ENCODE measurements at regions not wholly inside any gene's neighbourhood (a gene's known extent, or its start where the extent isn't known, plus 50 kb on each side); places are given as distances from the start of the nearest gene placed in this dataset.
"Not testable (repeated sequence)": the region's sequence is repeated elsewhere in the genome, so short reads cannot be mapped to it uniquely, and the experiment has no call there.

DNA sequence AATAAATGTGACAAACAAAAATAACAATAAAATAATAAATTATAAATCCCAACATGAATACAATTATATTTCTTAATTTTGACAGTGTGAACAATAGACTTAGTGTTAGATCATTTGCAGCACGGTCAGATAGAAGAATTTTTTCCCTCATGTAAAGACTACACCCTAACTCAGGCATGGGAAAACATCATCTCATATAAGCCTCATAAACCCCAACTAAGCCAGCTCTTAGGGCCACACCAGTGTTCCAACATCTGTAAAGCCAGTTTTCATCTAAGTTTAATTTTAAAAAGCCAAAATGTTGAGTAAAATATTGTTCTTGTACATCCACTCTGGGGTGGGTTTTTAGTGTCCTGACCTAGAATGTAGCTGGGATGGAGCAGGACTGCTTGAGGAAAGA lies 167.4 kb downstream of the QRSL1 start:
- no peak for DNase-seq

DNA sequence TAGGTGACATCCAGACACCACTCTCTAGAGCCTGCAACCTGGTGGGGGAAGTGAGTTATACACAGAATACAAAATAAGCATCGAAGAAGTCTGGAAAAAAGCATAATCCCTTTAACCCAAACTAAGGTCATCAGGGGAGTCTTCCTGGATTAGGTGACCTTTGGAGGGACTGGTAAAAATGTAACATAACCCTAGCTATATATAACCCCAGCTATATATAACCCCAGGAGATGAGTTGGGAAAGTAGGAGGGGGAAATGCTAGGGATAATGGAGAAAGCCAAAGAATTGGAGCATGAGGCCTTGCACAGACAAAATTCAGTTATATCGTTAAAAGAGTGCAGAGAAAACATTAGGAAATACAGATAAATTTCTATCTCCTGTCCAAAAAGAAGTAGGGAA lies 164.8 kb downstream of the QRSL1 start:
- no peak for DNase-seq

DNA sequence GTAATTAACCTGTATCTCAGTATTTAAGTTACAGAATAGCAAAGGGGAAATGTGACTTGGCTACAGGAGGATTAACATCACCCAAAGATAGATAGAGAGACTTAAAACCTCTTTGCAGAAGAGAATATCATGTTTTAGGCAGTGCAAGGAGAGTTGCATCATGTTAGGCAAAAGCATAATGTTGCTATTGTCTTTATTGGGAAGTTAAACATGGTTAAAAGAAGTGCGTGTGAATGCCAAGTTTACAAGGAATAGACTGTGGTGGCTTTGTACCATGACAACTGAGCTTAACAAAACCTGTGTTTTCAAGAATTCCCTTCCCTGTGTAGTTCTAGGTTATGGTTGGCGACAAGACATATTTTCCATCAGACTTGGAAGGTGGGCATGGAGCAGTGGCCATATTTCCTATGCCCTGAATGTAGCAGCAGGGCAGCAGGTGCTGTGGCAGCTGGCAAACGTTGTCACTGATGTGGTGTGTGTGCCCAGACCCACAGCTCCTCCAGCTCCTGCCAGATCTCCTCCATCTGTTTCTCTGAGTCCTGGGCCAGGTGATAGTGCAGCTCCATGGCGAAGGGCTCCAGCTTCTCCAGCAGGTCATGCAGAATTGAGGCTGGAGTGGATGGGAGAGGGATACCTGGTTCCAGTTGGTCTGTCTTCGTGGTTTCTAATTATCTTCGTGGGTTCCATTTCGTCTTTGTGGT lies 163.3 kb downstream of the QRSL1 start:
- DNase-seq = no peak

DNA sequence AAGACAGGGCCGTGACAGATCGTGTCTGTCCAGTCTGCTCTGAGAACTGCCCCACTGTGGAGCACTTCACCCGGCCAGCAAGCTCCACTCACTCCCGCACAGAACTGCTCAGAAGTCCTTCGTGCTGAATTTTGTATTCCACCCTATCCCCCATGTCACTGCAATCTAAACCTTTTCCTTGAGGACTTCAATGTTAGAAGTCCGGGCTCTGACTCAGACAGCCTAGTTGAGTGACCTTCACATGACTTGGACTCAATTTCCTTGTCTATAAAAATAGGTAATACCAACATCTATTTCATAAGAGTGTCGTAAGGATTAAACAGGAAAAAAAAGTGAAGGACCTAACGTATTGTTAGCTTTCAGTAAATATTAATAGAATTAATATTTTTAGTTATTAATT lies 161.6 kb downstream of the QRSL1 start:
- DNase-seq = no peak

DNA sequence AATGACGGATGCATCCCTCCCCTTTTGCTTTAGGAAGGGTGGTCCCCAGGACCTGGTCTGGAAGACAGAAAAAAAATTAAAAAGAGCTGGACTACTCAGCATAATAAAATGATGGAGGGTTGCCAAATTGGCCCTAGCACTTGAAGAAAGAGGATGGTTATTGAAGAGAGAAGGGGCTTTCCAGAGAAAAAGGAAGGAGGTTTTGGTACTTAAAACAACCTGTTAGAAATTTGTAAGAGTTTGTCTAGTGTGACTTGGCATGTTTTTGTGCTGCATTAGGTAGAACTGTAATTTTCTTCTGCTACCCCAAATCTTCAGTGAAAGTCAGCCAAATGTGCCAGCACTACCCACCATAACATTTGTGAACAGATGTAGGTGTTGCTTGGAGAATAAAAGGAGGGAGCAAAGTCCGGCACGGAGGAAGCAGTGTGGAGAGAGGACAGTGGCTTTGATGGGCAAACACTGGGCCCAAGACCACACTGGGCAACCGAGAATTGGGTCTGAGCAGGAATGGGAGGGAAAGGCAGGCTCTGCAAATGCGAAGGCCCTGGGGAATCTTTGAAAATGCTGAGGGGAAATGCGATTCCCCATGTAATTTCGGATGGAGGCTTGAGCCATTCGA lies 160.9 kb downstream of the QRSL1 start:
- no peak for DNase-seq

DNA sequence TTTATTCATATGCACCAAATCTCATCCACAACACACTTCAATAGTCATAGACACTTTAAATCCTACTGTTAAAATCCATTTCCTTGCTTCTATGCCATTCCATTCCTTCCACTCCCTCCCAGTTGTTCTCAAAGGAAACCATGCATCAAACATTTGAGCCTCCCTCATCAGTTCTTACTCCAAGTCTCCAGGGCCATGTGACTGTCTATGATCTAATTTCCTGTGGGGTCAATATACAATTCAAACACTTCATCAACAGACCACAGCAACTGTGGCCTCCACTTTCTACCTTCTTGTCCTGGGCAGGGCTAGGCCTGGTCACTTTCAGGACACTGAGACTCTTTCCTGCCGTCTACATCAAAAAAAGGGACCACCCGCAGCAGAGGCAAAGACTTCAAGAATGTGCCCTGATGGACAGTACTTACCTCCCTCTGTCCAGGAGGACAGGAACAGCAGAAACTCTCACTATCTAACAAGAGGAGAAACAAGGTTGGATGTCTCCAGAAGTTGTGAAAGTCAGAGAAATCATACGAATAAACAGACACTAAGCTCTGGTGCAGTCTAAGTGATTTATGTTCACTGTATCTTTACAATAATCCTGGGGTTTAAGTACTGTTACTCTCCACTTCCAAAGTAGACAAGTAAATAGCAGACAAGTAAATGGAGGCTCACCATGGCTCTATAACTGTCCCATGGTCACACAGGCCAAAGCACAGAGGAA lies 160.2 kb downstream of the QRSL1 start:
- no peak for DNase-seq

DNA sequence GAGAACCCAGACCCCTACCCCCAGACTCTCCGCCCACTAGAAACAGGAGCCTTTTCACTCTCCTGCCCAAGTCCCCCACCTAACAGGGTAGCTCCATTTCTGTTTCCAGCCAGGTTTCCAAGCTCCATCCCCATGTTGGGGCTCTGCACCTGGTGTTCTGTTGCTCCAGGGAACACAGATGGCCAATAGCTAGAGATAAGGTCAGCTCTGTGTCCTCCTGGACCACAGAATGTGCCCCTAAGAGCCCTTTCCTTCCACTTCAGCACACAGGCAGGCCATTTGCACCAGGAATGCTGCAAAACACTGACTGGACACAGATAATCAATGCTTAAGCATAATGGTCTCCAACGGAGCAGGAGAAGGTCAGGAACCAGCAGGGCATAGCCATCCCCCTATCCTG lies 159.4 kb downstream of the QRSL1 start:
- DNase-seq = no peak

DNA sequence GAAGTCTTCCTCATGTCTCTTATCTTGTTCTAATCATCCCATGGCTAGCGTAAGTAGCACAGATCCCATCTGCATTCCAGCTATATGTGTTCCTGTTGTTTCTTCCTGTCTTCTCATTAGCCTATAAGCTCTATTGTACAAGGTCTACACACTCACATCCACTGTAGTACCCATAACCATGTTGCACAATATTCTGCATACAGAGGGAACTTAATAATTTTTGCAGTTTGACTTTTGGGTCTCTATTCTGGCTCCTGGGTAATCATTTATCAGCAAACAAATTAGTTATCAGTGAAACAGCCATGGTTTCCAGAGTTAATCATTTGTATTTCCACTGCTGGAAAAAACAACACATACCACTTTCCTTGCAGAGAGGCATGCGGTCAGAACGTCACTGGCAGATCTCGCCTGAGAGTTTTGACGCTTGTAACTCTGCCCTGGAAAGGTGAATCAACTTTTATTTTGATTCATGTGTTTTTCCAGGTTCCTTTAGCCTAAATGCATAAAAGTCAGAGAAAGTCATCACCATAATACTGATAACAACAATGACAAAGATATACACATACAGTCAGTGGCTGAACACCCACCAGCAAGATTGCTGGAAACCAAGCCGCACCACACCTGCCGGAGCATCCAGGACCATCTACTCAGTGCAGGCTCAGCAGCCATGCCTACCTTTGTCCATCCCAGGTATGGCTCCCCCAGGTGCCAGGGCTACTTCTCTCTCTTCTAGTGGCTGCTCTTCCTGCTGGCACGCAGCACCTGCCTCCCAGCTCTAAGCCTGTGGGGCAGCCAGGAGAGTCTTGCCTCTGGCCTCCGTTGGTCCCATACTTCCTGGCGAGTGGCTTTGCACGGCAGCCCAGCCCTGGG lies 158.2 kb downstream of the QRSL1 start:
- DNase-seq = no peak

DNA sequence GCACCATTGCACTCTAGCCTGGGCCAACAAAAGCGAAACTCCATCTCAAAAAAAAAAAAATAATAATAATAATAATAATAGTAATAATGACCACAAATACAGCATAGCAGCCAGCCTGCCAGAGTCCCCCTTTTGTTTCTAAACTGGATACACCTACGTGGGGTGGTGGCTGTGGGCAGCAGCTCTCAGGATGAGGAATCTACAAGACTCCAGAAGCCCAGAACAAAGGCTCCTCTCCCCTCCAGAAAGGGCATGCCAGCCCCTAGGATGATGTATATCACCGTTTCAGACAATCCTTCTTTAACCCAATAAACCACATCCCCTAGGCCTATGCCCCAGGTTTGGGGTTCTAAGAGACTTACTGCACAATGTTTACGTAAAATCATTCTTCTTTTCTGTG lies 155.9 kb downstream of the QRSL1 start:
- DNase-seq = no peak

DNA sequence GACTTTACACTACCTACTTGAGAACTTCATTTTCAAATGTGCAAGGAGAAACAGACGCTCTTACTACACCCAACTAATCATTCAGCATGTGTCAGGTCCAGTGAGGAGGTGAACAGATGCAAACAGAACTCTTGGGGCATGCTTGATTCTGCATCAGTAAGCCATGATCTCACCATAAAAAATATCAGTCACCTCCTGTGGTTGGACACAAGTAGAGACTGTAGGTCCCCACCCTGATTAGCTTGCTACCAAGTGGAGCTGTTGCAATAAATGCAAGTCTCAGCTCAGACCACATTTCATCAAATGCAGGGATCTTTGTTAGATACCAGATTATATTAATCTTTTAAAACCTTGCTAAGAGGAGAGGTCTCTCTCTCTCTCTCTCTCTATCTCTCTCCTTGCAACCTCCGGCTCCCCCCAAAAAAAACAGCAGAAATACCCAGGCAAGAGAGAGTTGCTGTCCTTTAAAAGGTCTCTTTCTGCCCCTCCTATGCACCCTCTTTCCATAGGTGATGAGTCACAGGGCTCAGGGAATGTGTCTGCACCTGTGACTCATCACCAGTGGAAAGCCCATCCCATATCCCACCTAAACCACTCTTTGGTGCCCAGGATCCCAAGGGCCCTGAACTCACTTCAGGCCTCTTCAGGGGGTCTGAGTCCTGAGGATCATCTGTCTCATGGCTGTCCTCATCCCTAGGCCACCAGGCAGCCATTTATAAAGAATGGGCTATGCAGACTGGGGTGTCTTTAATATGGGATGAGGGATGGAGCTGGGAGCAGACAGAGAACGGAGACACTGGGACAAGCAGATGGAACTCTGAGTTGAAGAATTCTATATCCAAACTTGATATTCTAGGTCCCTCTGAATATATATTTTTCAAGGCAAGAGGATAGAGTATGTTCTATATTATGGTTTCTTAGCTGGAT lies 154.5 kb downstream of the QRSL1 start:
- no peak for DNase-seq

DNA sequence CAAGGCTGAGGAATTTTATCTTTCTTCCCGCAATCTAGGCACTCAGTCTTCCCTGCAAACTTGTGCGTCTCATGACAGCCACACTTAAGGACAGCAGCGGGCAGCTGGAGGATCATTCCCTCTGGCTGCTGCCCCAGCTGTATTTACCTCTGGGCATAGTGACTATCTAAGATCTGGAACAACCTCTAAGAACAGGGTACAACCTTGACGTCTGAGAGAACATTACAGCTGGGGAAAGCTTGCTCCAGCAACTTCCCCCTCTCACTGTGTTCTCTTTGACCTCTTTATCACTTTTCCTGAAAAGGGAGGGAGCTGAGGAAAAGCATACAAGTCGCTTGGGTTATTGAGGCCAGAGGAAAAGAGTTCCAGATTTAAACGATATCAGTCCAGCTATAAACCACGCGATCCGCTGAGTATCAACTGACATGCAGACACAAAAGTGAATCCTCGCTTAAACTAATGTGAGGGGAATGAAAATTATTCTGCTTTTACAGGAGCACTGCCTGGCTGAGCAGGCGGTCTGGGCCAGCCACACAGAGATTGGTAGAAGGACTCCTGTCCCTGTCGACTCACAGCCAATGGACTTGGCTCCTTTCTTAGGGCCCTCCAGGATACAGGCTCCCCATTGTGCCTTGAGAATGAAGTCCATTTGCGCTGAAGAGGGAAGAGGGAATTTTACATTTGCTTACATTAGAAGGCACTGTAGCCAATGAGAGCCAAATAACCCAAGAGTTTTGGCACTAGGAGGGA lies 153.3 kb downstream of the QRSL1 start:
- no peak for DNase-seq

DNA sequence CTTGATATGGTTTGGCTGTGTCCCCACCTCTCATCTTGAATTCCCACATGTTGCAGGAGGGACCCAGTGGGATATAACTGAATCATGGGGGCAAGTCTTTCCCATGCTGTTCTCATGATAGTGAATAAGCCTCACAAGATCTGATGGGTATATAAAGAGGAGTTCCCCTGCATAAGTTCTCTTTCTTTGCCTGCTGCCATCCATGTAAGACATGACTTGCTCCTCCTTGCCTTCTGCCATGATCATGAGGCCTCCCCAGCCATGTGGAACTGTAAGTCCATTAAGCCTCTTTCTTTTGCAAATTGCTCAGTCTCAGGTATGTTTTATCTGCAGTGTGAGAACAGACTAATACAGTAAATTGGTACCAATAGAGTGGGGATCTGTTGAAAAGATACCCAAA lies 150.2 kb downstream of the QRSL1 start:
- DNase-seq = not testable (repeated sequence)

DNA sequence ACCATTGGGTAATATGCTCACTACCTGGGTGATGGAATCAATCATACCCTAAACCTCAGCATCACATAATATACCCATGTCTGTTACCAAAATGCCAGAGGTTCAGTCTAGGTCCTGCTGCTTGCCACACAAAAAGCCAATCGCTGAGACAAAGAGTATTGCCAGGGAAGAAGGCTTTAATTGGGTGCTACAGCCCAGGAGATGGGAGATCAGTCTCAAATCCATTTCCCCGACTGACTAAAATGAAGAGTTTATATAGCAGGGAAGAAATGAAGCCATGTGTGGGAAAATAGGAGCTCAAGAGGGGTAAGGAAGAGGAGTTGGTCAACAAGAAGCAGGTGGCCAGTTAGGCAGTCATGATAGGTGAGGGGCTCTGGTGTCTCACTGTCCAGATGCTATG lies 149.6 kb downstream of the QRSL1 start:
- no peak for DNase-seq

DNA sequence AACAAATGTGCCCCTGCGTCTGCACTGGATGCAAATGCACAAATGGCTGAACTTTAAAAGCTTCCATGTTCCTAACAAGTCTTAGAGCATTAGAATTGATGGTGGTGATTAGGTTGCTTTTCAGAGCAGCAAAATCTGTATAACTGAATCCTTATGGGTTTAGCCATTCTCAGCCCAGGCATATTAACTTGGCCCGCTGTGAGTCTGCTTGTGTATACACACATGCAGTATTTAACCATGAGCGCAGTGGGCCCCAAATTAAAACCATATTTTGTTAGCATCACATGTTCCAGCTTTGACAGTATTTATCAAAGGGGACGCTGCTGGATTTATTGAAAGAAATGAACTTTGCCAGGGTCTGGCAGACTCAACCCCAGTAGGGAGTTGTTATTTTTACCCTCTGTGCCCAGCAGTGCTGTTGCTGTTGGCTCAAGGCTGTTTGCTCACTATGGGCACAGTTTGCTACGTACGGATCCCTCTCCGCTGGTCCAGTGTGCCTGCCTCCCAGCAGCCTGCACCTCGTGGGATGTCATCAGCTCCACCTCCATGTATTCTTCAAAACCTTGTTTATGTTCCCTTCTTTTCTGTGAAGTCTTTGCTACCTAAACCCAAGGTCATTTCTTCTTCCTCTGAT lies 144.7 kb downstream of the QRSL1 start:
- DNase-seq = peak; percentile 60

DNA sequence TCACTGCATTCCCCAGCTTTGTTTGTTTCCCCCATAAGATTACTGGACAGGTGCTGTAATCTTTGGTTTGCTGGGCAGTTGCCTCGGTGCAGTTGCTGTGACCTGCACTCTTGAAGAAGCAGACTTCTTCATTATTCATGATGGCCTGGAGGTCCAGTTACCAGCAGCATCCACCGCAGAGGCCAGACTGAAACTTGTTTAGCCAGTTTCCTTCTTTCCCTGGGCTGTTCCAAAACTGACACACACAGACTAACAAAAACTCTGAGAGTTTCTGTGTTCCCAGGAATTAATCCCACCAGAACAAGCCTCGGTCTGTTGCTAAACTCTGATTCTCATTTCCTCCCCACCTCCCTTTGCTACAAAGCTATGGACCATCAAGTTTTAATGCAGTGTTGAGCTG lies 144.1 kb downstream of the QRSL1 start:
- DNase-seq = no peak

DNA sequence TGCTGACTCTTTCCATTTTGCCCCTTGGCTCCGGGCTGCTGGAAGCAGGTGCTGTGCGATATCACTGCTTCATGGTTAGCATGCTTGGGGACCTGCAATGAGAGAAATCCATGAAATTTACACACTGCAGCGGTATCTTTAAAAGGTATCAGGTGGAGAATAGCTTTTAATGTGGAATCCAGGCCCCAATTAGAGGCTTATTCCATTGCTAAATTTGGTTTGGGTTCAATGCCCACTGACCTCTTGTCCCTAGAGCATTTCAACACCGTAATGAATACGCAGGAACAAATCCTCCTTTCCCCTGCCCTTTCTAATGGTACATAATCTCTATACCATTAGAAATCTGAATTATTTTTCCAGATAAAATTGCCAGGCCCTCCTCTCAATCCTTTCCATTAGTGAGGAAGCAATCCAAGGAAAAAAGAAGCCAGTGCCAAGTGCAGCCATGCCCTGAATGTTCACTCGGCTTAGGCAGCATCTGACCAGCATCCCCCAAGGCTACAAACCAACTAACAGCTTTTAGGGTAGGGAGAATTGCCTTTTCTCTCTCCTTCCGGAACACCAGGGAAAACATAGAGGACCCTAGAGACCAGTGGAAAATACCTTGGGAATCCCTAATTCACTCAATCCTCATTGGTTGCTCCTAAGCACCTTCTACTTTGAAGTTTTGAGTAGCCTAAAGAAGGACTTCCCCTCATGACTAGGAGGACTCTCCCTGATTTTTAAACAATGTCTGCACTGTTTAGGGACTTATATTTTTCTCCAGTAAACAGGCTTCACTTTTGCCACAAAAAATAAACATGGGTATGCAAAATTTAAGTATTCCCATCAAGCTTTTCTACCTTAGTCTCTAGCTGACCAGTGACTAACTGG lies 143.1 kb downstream of the QRSL1 start:
- peak; percentile 39 for DNase-seq

DNA sequence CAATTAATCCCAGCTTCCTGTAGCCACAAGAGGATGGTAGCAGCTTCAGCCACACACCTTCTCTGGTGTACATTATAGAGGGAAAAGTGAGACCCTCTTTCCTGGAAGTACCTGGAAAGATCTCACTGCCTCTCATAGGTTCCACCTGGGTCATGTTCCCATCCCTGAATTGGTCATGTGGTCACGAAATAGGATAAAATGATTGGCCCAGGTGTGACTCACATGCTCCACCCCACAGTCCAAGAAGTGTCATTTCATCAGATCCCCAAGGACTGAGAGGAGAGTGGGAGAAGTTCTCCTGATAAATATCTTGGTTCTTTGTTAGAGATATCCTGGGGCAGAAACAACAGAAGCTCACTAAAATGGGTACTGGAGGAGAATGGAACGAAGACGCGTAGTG lies 142.4 kb downstream of the QRSL1 start:
- no peak for DNase-seq

DNA sequence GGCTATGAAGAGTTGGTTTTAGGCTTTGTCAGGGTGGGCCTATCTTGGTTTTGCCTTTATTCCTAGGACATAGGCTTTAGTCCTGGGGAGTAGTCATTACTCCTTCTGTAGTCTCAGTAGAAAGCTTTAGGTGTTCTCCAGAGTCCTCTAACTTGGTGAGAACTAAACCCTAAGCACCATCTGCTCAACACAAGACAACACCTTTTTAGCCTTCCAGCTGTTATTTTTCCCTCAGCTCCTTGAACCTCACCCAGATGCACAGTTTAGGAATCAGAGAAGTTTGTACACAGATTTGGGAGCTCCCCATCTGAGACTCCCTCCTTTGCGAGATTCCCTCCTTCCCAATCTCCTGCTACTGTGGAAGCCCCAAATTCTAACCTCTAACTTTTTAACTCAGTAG lies 141.3 kb downstream of the QRSL1 start:
- DNase-seq = no peak

DNA sequence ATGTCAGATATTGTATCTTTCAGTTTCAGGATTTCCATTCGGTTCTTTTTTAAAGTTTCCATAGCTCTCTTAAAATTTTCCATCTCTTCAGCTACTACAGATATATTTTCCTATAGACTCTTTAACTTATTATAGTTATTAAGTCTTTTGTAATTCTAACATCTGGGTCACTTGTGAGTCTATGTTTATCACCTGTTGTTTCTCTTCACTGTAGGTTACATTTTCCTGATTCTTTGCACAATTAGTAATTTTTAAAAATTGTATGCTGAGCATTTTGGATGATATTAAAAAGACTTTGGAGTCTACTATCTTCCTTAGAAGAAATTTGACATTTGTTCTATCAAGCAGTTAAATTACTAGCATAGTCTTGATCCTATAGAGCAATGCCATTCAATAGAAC lies 140.7 kb downstream of the QRSL1 start:
- no peak for DNase-seq

DNA sequence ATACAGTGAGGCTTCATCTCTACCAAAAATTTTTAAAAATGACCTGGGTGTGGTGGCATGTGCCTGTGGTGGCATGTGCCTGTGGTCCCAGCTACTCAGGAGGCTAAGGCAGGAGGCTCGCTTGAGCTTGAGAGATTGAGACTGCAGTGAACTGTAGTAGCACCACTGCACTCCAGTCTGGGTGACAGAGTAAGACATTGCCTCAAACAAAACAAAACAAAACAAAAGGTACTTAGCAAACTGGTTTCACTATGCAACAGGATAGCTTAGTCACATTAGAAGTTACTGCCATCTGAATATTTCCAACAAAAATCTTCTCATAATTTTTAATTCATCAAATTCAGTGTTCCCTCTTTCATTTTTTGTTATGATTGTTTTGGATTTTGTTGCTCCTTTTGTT lies 137.9 kb downstream of the QRSL1 start:
- DNase-seq = no peak

All from femur (tissue), 1 donor.